WI38 (cell line): ENCODE measurements at regions not wholly inside any gene's neighbourhood (a gene's known extent, or its start where the extent isn't known, plus 50 kb on each side); places are given as distances from the start of the nearest gene placed in this dataset.

ENCODE experiments used
- H3K4me3 ChIP-seq: 2 replicates; pipeline ENCODE4 v1.5.1; 2011; ENCODE audit warnings: low read depth, mild to moderate bottlenecking, control low read depth, low read length
- CTCF ChIP-seq: IDR thresholded peaks from 2 replicates; pipeline ENCODE4 v1.5.1; 2012; ENCODE audit warnings: low read depth, mild to moderate bottlenecking, control low read depth, low read length

GRCh38 chr14:98366429-98366828 lies 905.6 kb downstream of the BCL11B start:
- no peak for TF ChIP-seq CTCF
- H3K4me3 ChIP-seq, result no peak overlapping the region

- no peak overlapping the region for H3K4me3 ChIP-seq
- no peak for TF ChIP-seq CTCF
Measured at GRCh38 chr14:98368221-98368620, 903.8 kb downstream of the BCL11B start.

GRCh38 chr14:98368916-98369315 lies 903.1 kb downstream of the BCL11B start:
- TF ChIP-seq CTCF, result no peak

GRCh38 chr14:98369344-98369743 lies 902.7 kb downstream of the BCL11B start:
- H3K4me3 ChIP-seq, result no peak overlapping the region
- no peak for TF ChIP-seq CTCF

More at GRCh38 chr14:98368916-98369315, 903.1 kb downstream of the BCL11B start:
- no peak overlapping the region for H3K4me3 ChIP-seq

- no peak overlapping the region for H3K4me3 ChIP-seq
- TF ChIP-seq CTCF, result no peak
Measured at GRCh38 chr14:98370352-98370751, 901.6 kb downstream of the BCL11B start.

- H3K4me3 ChIP-seq, result no peak overlapping the region
- no peak for TF ChIP-seq CTCF
Measured at GRCh38 chr14:98371141-98371540, 900.9 kb downstream of the BCL11B start.

GRCh38 chr14:98374136-98374535 lies 897.9 kb downstream of the BCL11B start:
- no peak for TF ChIP-seq CTCF
- no peak overlapping the region for H3K4me3 ChIP-seq
